GM12878 (cell line): ENCODE measurements at regions not wholly inside any gene's neighbourhood (a gene's known extent, or its start where the extent isn't known, plus 50 kb on each side); places are given as distances from the start of the nearest gene placed in this dataset.

Source experiments
- ATAC-seq: fragments of 200-7000 bp; cut with Tn5 transposase; 3 replicates; pipeline ENCODE4 v1.9.1; 2020; ENCODE audit warnings: mild to moderate bottlenecking, moderate library complexity
- BruUV-seq: library from RNA; stranded (reverse); fragments of 400-500 nt; replicated peaks from 2 replicates; lab custom pipeline; 2021; lab: Mats Ljungman, UMichigan
- CTCF ChIA-PET: fragments of 300-600 bp; sonication (Branson Sonifier 250); formaldehyde crosslinking; extraction: SDS; loops from one replicate; lab custom pipeline; 2021; ENCODE audit warnings: inconsistent platforms; lab: Yijun Ruan, JAX
- POLR2A ChIA-PET: fragments of 350-600 bp; formaldehyde crosslinking; extraction: SDS; loops from one replicate; lab custom pipeline; 2021; ENCODE audit warnings: inconsistent platforms; lab: Charles Lee
- RAD21 ChIA-PET: fragments of 300-600 bp; sonication (Branson Sonifier 250); formaldehyde crosslinking; loops from one replicate; lab custom pipeline; 2023; ENCODE audit warnings: antibody characterized with exemption; ENCODE audit not compliant: unreplicated experiment; lab: Charles Lee
- SMC1A ChIA-PET: fragments of 300-600 bp; sonication (Branson Sonifier 250); formaldehyde crosslinking; loops from one replicate; lab custom pipeline; 2023; ENCODE audit not compliant: unreplicated experiment, uncharacterized antibody; lab: Charles Lee
- DNase-seq: peaks from one replicate; pipeline ENCODE4 v3.0.0-alpha.2; 2011; ENCODE audit warnings: low read depth, low spot score
- FAIRE-seq: peaks from 3 replicates; lab custom pipeline; 2011; peaks lifted over from hg19 to GRCh38; lab: Jason Lieb, UNC
- H2AFZ ChIP-seq: 2 replicates; pipeline ENCODE4 v1.6.0; 2011; ENCODE audit warnings: low read depth, low read length, control low read depth; ENCODE audit not compliant: control insufficient read depth
- H3K27ac ChIP-seq: 2 replicates; pipeline ENCODE4 v1.5.1; 2011; ENCODE audit warnings: control low read depth; ENCODE audit not compliant: control insufficient read depth, insufficient read depth
- H3K27me3 ChIP-seq, 2 experiments: replicated peaks in 1 of 2; 2 replicates each; pipeline versions ENCODE4 v1.6.0 to v1.6.1; 2011; ENCODE audit warnings: low read length in 1 of 2; ENCODE audit not compliant: control insufficient read depth in 2 of 2, insufficient read depth in 2 of 2
- H3K36me3 ChIP-seq, 2 experiments: 2 replicates each; pipeline ENCODE4 v1.5.1; 2011; ENCODE audit warnings: low read length in 1 of 2; ENCODE audit not compliant: control insufficient read depth in 2 of 2, insufficient read depth in 2 of 2
- H3K4me1 ChIP-seq: 2 replicates; pipeline ENCODE4 v1.6.1; 2011; ENCODE audit warnings: mild to moderate bottlenecking, low read length, moderate library complexity, mixed read lengths; ENCODE audit not compliant: control insufficient read depth, insufficient read depth
- H3K4me2 ChIP-seq: 2 replicates; pipeline ENCODE4 v1.6.0; 2011; ENCODE audit warnings: control low read depth; ENCODE audit not compliant: control insufficient read depth, insufficient read depth
- H3K4me3 ChIP-seq: fragments of 200-600 bp; sonication (generic); 2 replicates; pipeline ENCODE4 v1.5.1; 2016
- H3K79me2 ChIP-seq: 2 replicates; pipeline ENCODE4 v1.6.0; 2011; ENCODE audit warnings: low read length; ENCODE audit not compliant: control insufficient read depth, insufficient read depth
- H3K9ac ChIP-seq: 2 replicates; pipeline ENCODE4 v1.8.0; 2011; ENCODE audit warnings: low read length, control low read depth, mixed read lengths; ENCODE audit not compliant: control insufficient read depth, insufficient read depth
- H3K9me3 ChIP-seq: replicated peaks from 3 replicates; pipeline ENCODE4 v1.5.1; 2011; ENCODE audit warnings: mild to moderate bottlenecking, low read length; ENCODE audit not compliant: control insufficient read depth, insufficient read depth
- H4K20me1 ChIP-seq: 2 replicates; pipeline ENCODE4 v1.6.0; 2011; ENCODE audit not compliant: control insufficient read depth, insufficient read depth
- BACH1 ChIP-seq: fragments of 450-650 bp; IDR thresholded peaks from 2 replicates; pipeline ENCODE4 v1.6.1; 2017; ENCODE audit warnings: mild to moderate bottlenecking, borderline replicate concordance
- BCL11A ChIP-seq: IDR thresholded peaks from 2 replicates; pipeline ENCODE4 v1.6.1; 2011; ENCODE audit warnings: low read depth, low read length
- BHLHE40 ChIP-seq, 2 experiments: fragments of 450-650 bp in 1 of 2; IDR thresholded peaks; 2 replicates each; pipeline ENCODE4 v1.6.1; 2011 to 2017; ENCODE audit warnings: low read depth in 2 of 2, borderline replicate concordance in 1 of 2, improper control_type of control experiment in 1 of 2, low read length in 1 of 2, mild to moderate bottlenecking in 1 of 2
- CHD1 ChIP-seq: IDR thresholded peaks from 2 replicates; pipeline ENCODE4 v1.6.1; 2012; ENCODE audit warnings: low read depth, low read length, improper control_type of control experiment
- ESRRA ChIP-seq: IDR thresholded peaks from 2 replicates; pipeline ENCODE4 v1.6.1; 2012; ENCODE audit warnings: mild to moderate bottlenecking, low read length, improper control_type of control experiment
- POLR2AphosphoS2 ChIP-seq: IDR thresholded peaks from 2 replicates; pipeline ENCODE4 v1.6.1; 2011; ENCODE audit warnings: low read depth, mild to moderate bottlenecking, low read length, improper control_type of control experiment, moderate library complexity
- POU2F2 ChIP-seq: IDR thresholded peaks from 3 replicates; pipeline ENCODE4 v1.6.1; 2011; ENCODE audit warnings: low read depth, mild to moderate bottlenecking, low read length, borderline replicate concordance
- RAD21 ChIP-seq: IDR thresholded peaks from 2 replicates; pipeline ENCODE4 v1.6.1; 2011; ENCODE audit warnings: mild to moderate bottlenecking, low read depth, low read length, moderate library complexity; ENCODE audit not compliant: insufficient read depth
- YBX1 ChIP-seq: fragments of 450-650 bp; IDR thresholded peaks from 2 replicates; pipeline ENCODE4 v1.6.1; 2016; ENCODE audit warnings: antibody characterized with exemption
- WGBS: methylation state at CpG from one replicate; pipeline ENCODE4 v1.1.6; 2016; ENCODE audit warnings: low lambda C conversion rate; ENCODE audit not compliant: insufficient replicate concordance, insufficient coverage; ENCODE audit errors: missing lambda C conversion rate; 5-methylcytosine and 5-hydroxymethylcytosine counted together
- in situ Hi-C: fragments of 300-500 bp; cut with MboI; formaldehyde crosslinking; loops from 9 replicates; pipeline ENCODE4 v1.14.3; 2018; ENCODE audit warnings: mixed read lengths
- intact Hi-C: fragments of 100-400 bp; cut with micrococcal nuclease; formaldehyde crosslinking; loops from one replicate; pipeline ENCODE4 v1.14.2; 2022; ENCODE audit not compliant: unreplicated experiment
- TF ChIP-seq, protein P1 (sequence below): fragments of 450-650 bp; IDR thresholded peaks from 2 replicates; pipeline ENCODE4 v1.6.1; 2017; ENCODE audit warnings: mild to moderate bottlenecking, moderate library complexity

DNA sequence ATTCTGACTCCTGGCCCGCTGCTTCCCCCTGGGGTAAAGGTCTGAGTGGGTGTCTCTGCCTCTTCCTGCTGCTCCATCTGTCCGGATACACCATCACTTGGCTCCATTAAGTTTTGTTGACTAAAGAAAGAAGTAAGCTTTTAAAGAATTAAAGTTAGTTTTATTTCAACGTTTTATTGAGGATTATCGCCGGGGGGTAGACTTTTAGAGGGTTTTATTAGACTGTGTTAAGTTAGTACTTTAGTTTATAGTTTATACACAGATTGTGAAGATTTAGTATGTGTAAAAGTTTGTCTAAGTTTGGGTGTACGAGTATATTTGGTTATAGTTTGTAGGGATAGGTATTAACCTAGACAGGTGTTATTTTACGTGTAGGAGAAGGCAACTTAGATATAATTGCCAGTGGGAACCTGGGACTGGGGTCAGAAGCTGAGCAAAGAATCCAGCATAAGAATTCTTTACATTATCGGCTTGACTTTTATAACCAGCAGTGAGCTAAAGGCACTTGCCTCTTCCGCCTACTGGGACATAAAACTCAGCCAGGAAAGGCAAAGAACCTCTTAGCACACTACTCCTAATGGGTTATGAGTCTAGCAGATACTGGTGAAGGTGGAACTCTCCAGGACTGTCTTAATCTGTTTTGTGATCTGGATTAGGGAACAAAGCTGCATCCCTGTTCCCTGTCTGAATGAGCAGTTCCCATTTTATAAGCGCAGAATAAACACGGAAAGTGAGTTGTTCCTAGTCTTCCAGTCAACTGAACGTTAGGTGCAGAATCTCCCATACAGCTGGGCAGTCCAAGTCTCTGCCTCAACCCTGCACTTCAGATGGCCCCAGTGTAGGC lies 131.3 kb downstream of the FAM43A start:
- H3K9ac ChIP-seq = no peak overlapping the region
- H3K79me2 ChIP-seq = no peaks in the 10 kb centered on the region
- no TSS peak for BruUV-seq
- no peaks in the 10 kb centered on the region for H3K9me3 ChIP-seq
- DNase-seq (no peak), ATAC-seq (no peak), FAIRE-seq (no peak)
- H2AFZ ChIP-seq = no peak overlapping the region
- H3K4me3 ChIP-seq = no peak overlapping the region
- no peaks in the 10 kb centered on the region for H3K36me3 ChIP-seq
- H3K4me1 ChIP-seq = no peaks in the 10 kb centered on the region
- ChIA-PET POLR2A (no interaction called here), CTCF (interaction anchor here (0.8 to 1.7 kb wide), 3 partner anchors 10 to 135 kb away, joined by 3 to 4 read pairs (median 4); no protein-coding TSS in a partner anchor), SMC1A (no interaction called here), RAD21 (interaction anchor here (0.6 kb wide), 1 partner anchor 482 kb away, joined by 3 read pairs; no protein-coding TSS in a partner anchor)
- in situ Hi-C loops (no loop called here), intact Hi-C loops (no loop called here)
- H3K27ac ChIP-seq = no peak overlapping the region
- no peaks in the 10 kb centered on the region; the same call in 1 of the 2 replicates for H4K20me1 ChIP-seq
- TF ChIP-seq RAD21 (no peak), ESRRA (no peak), POLR2AphosphoS2 (no peak), BACH1 (no peak), POU2F2 (no peak), CHD1 (no peak), BHLHE40 (IDR thresholded peaks at IDR 0.05; ENCODE audit: borderline replicate concordance in 1 of 2, low read depth in 2 of 2, low read length in 1 of 2) (no peak), BCL11A (no peak), YBX1 (no peak)
- TF ChIP-seq, protein P1, sequence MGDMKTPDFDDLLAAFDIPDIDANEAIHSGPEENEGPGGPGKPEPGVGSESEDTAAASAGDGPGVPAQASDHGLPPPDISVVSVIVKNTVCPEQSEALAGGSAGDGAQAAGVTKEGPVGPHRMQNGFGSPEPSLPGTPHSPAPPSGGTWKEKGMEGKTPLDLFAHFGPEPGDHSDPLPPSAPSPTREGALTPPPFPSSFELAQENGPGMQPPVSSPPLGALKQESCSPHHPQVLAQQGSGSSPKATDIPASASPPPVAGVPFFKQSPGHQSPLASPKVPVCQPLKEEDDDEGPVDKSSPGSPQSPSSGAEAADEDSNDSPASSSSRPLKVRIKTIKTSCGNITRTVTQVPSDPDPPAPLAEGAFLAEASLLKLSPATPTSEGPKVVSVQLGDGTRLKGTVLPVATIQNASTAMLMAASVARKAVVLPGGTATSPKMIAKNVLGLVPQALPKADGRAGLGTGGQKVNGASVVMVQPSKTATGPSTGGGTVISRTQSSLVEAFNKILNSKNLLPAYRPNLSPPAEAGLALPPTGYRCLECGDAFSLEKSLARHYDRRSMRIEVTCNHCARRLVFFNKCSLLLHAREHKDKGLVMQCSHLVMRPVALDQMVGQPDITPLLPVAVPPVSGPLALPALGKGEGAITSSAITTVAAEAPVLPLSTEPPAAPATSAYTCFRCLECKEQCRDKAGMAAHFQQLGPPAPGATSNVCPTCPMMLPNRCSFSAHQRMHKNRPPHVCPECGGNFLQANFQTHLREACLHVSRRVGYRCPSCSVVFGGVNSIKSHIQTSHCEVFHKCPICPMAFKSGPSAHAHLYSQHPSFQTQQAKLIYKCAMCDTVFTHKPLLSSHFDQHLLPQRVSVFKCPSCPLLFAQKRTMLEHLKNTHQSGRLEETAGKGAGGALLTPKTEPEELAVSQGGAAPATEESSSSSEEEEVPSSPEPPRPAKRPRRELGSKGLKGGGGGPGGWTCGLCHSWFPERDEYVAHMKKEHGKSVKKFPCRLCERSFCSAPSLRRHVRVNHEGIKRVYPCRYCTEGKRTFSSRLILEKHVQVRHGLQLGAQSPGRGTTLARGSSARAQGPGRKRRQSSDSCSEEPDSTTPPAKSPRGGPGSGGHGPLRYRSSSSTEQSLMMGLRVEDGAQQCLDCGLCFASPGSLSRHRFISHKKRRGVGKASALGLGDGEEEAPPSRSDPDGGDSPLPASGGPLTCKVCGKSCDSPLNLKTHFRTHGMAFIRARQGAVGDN = no peak
- H3K27me3 ChIP-seq = peaks cover 1 to 6% of the 10 kb centered on the region in 2 experiments; a peak in 2 of 4 replicates
- 35% methylated on average over 12 of the region's 12 CpGs for WGBS
- H3K4me2 ChIP-seq = no peak overlapping the region
